Activated naive CD4-positive, alpha-beta T cell treated with anti-CD3 and anti-CD28 coated beads, Interleukin-2, amount 10 ng/mL, durations not matched to agents 7 days and 5 days (primary cell): ENCODE measurements at regions not wholly inside any gene's neighbourhood (a gene's known extent, or its start where the extent isn't known, plus 50 kb on each side); places are given as distances from the start of the nearest gene placed in this dataset.

Experiments used
- CTCF ChIA-PET: fragments of 350-600 bp; sonication (Branson Sonifier 250); formaldehyde crosslinking; loops from one replicate; lab custom pipeline; 2021; ENCODE audit warnings: antibody characterized with exemption; lab: Charles Lee
- DNase-seq: peaks from one replicate; pipeline ENCODE4 v3.0.0-alpha.2; 2020
- H3K27ac Mint-ChIP-seq: one replicate; pipeline ENCODE4 v1.8.0; 2021; ENCODE audit warnings: mild to moderate bottlenecking, moderate library complexity, mixed read lengths
- H3K27me3 Mint-ChIP-seq: one replicate; pipeline ENCODE4 v1.8.0; 2021; ENCODE audit warnings: mild to moderate bottlenecking, mixed read lengths
- H3K36me3 Mint-ChIP-seq: one replicate; pipeline ENCODE4 v1.8.0; 2021; ENCODE audit warnings: mixed read lengths
- H3K4me1 Mint-ChIP-seq: one replicate; pipeline ENCODE4 v1.8.0; 2021; ENCODE audit warnings: mixed read lengths
- H3K4me3 Mint-ChIP-seq: one replicate; pipeline ENCODE4 v1.8.0; 2021; ENCODE audit warnings: mild to moderate bottlenecking, moderate library complexity, mixed read lengths
- H3K9me3 Mint-ChIP-seq: one replicate; pipeline ENCODE4 v1.8.0; 2021; ENCODE audit warnings: mixed read lengths

- CTCF ChIA-PET = no interaction called here
- peaks cover 1% of the 10 kb centered on the region for H3K27me3 Mint-ChIP-seq
- no peaks in the 10 kb centered on the region for H3K4me1 Mint-ChIP-seq
- H3K9me3 Mint-ChIP-seq = no peaks in the 10 kb centered on the region
- no peak overlapping the region for H3K27ac Mint-ChIP-seq
- H3K36me3 Mint-ChIP-seq = no peaks in the 10 kb centered on the region
- no peak overlapping the region for H3K4me3 Mint-ChIP-seq
- no peak for DNase-seq
These were observed 66.5 kb downstream of the RNF6 start for GRCh38 chr13:26155568-26155967.

GRCh38 chr13:26133851-26134250 is 82.0 kb upstream of the SHISA2 start:
- Mint-ChIP-seq H3K27ac (no peak overlapping the region), H3K4me1 (no peaks in the 10 kb centered on the region), H3K9me3 (no peaks in the 10 kb centered on the region), H3K4me3 (no peak overlapping the region), H3K27me3 (peaks cover under 1% of the 10 kb centered on the region), H3K36me3 (no peaks in the 10 kb centered on the region)
- CTCF ChIA-PET = no interaction called here
- DNase-seq = no peak

- H3K4me1 Mint-ChIP-seq = no peaks in the 10 kb centered on the region
- H3K9me3 Mint-ChIP-seq = no peaks in the 10 kb centered on the region
- H3K27me3 Mint-ChIP-seq = peaks cover 3% of the 10 kb centered on the region
- CTCF ChIA-PET = no interaction called here
- no peak overlapping the region for H3K4me3 Mint-ChIP-seq
- no peak overlapping the region for H3K27ac Mint-ChIP-seq
- H3K36me3 Mint-ChIP-seq = no peaks in the 10 kb centered on the region
- no peak for DNase-seq
These were observed 81.5 kb upstream of the SHISA2 start for GRCh38 chr13:26133286-26133685.

- no peaks in the 10 kb centered on the region for H3K9me3 Mint-ChIP-seq
- H3K4me3 Mint-ChIP-seq = no peak overlapping the region
- no peaks in the 10 kb centered on the region for H3K4me1 Mint-ChIP-seq
- H3K27me3 Mint-ChIP-seq = peaks cover 3% of the 10 kb centered on the region
- H3K36me3 Mint-ChIP-seq = no peaks in the 10 kb centered on the region
- no peak overlapping the region for H3K27ac Mint-ChIP-seq
- CTCF ChIA-PET = interaction anchor here (0.6 kb wide), 1 partner anchor 1126 kb away, joined by 3 read pairs; no protein-coding TSS in a partner anchor
- no peak for DNase-seq
These were observed 80.9 kb upstream of the SHISA2 start for GRCh38 chr13:26132756-26133155.

GRCh38 chr13:26128676-26129075 is 76.9 kb upstream of the SHISA2 start:
- Mint-ChIP-seq H3K36me3 (no peaks in the 10 kb centered on the region), H3K27ac (no peak overlapping the region), H3K9me3 (no peaks in the 10 kb centered on the region), H3K27me3 (peaks cover 3% of the 10 kb centered on the region), H3K4me3 (no peak overlapping the region), H3K4me1 (no peaks in the 10 kb centered on the region)
- no peak for DNase-seq
- CTCF ChIA-PET = no interaction called here

- CTCF ChIA-PET = interaction anchor here (1.1 kb wide), 1 partner anchor 645 kb away, joined by 4 read pairs; no protein-coding TSS in a partner anchor
These were observed 65.8 kb upstream of the SHISA2 start for GRCh38 chr13:26117620-26118019.

GRCh38 chr13:26112843-26113242 is 61.0 kb upstream of the SHISA2 start:
- no peak for DNase-seq
- H3K27me3 Mint-ChIP-seq = peaks cover 7% of the 10 kb centered on the region

More at GRCh38 chr13:26117620-26118019, 65.8 kb upstream of the SHISA2 start:
- no peaks in the 10 kb centered on the region for H3K36me3 Mint-ChIP-seq
- DNase-seq = no peak
- H3K27me3 Mint-ChIP-seq = peaks cover 12% of the 10 kb centered on the region
- no peaks in the 10 kb centered on the region for H3K9me3 Mint-ChIP-seq
- no peaks in the 10 kb centered on the region for H3K4me1 Mint-ChIP-seq
- H3K4me3 Mint-ChIP-seq = no peak overlapping the region
- H3K27ac Mint-ChIP-seq = no peak overlapping the region

GRCh38 chr13:26111797-26112196 is 60.0 kb upstream of the SHISA2 start:
- H3K9me3 Mint-ChIP-seq = no peaks in the 10 kb centered on the region
- no peaks in the 10 kb centered on the region for H3K36me3 Mint-ChIP-seq
- no peaks in the 10 kb centered on the region for H3K4me1 Mint-ChIP-seq
- no peak overlapping the region for H3K27ac Mint-ChIP-seq
- no peaks in the 10 kb centered on the region for H3K27me3 Mint-ChIP-seq
- no peak for DNase-seq
- CTCF ChIA-PET = no interaction called here
- H3K4me3 Mint-ChIP-seq = no peak overlapping the region

More at GRCh38 chr13:26112843-26113242, 61.0 kb upstream of the SHISA2 start:
- H3K4me3 Mint-ChIP-seq = no peak overlapping the region
- CTCF ChIA-PET = no interaction called here
- H3K9me3 Mint-ChIP-seq = no peaks in the 10 kb centered on the region
- H3K27ac Mint-ChIP-seq = no peak overlapping the region
- no peaks in the 10 kb centered on the region for H3K36me3 Mint-ChIP-seq
- no peaks in the 10 kb centered on the region for H3K4me1 Mint-ChIP-seq
